Gastroesophageal sphincter (tissue), 3 donors: ENCODE measurements at regions not wholly inside any gene's neighbourhood (a gene's known extent, or its start where the extent isn't known, plus 50 kb on each side); places are given as distances from the start of the nearest gene placed in this dataset.

ENCODE experiments used
- CTCF ChIP-seq, 4 experiments: fragments of 200-600 bp in 2 of 4; fragments of 450-650 bp in 2 of 4; sonication (generic) in 1 of 4; IDR thresholded peaks; one replicate each; pipeline ENCODE4 v1.5.1; 2017 to 2019; ENCODE audit warnings: antibody characterized with exemption in 4 of 4, mild to moderate bottlenecking in 2 of 4, moderate library complexity in 2 of 4
- EP300 ChIP-seq: sonication (generic); formaldehyde crosslinking; IDR thresholded peaks from one replicate; pipeline ENCODE4 v1.6.1; 2017; ENCODE audit warnings: antibody characterized with exemption, mild to moderate bottlenecking
- POLR2A ChIP-seq, 2 donors: fragments of 450-650 bp; IDR thresholded peaks; one replicate each; pipeline ENCODE4 v1.6.1; 2017; ENCODE audit warnings: antibody characterized with exemption in 2 of 2, mild to moderate bottlenecking in 2 of 2, moderate library complexity in 1 of 2
- POLR2AphosphoS5 ChIP-seq: sonication (generic); formaldehyde crosslinking; IDR thresholded peaks from one replicate; pipeline ENCODE4 v1.6.1; 2017; ENCODE audit warnings: antibody characterized with exemption

- no peak for TF ChIP-seq POLR2A (IDR thresholded peaks at IDR 0.05)
- no peak for TF ChIP-seq CTCF (IDR thresholded peaks at IDR 0.05)
- no peak for TF ChIP-seq EP300
- TF ChIP-seq POLR2AphosphoS5: no peak
Observed at GRCh38 chr7:51789489-51789888, 472.9 kb upstream of the COBL start.
